GM23248 (cell line): ENCODE measurements at regions not wholly inside any gene's neighbourhood (a gene's known extent, or its start where the extent isn't known, plus 50 kb on each side); places are given as distances from the start of the nearest gene placed in this dataset.

Experiments
- EZH2 ChIP-seq: fragments of 200-600 bp; sonication (generic); IDR thresholded peaks from 2 replicates; pipeline ENCODE4 v1.6.1; 2018; ENCODE audit warnings: antibody characterized with exemption, mild to moderate bottlenecking; ENCODE audit not compliant: insufficient read depth, poor library complexity, severe bottlenecking
- EZH2phosphoT487 ChIP-seq: fragments of 200-600 bp; sonication (generic); IDR thresholded peaks from 2 replicates; pipeline ENCODE4 v1.6.1; 2018; ENCODE audit warnings: antibody characterized with exemption, moderate library complexity, mild to moderate bottlenecking, low read depth; ENCODE audit not compliant: insufficient read depth

DNA sequence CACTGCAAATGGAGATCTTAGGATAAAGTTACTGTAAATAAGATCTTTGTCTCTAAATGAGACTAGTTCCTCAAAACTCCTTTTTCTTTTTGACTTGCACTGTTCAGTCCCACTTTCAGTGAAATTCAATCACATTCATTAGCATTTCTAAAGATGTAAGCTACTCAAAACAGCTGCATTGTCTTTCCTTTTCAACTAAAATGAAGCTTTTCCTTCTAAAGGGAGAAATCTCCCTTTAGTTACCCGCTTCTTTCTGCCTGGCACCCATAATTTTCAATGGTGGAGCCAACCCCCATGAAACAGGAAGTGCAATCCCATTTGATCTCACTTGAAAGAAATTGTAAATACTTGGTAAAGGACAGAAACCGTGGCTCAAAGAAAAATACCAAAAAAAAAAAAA, 387.4 kb upstream of the PKN2 start:
- TF ChIP-seq EZH2phosphoT487 (no peak), EZH2 (no peak)
